Calu3 (cell line): ENCODE measurements at regions not wholly inside any gene's neighbourhood (a gene's known extent, or its start where the extent isn't known, plus 50 kb on each side); places are given as distances from the start of the nearest gene placed in this dataset.

Source experiments
- BruUV-seq: library from RNA; stranded (reverse); fragments of 400-500 nt; replicated peaks from 2 replicates; lab custom pipeline; 2021; lab: Mats Ljungman, UMichigan
- CTCF ChIA-PET: fragments of 300-600 bp; sonication (Branson Sonifier 250); formaldehyde crosslinking; loops from one replicate; lab custom pipeline; 2022; ENCODE audit warnings: antibody characterized with exemption; lab: Charles Lee
- DNase-seq: peaks from one replicate; pipeline ENCODE4 v3.0.0; 2022
- H3K27ac Mint-ChIP-seq: one replicate; pipeline ENCODE4 v1.8.0; 2022; ENCODE audit warnings: mixed read lengths; ENCODE audit not compliant: unreplicated experiment
- H3K27me3 Mint-ChIP-seq: one replicate; pipeline ENCODE4 v1.8.0; 2022; ENCODE audit warnings: mixed read lengths; ENCODE audit not compliant: unreplicated experiment
- H3K36me3 Mint-ChIP-seq: one replicate; pipeline ENCODE4 v1.8.0; 2022; ENCODE audit warnings: mild to moderate bottlenecking, moderate library complexity, mixed read lengths; ENCODE audit not compliant: insufficient read depth, unreplicated experiment
- H3K4me1 Mint-ChIP-seq: one replicate; pipeline ENCODE4 v1.8.0; 2022; ENCODE audit warnings: mild to moderate bottlenecking, low read depth, mixed read lengths; ENCODE audit not compliant: unreplicated experiment
- H3K4me3 Mint-ChIP-seq: one replicate; pipeline ENCODE4 v1.8.0; 2022; ENCODE audit warnings: mild to moderate bottlenecking, low read depth, moderate library complexity, mixed read lengths; ENCODE audit not compliant: unreplicated experiment
- H3K9me3 Mint-ChIP-seq: one replicate; pipeline ENCODE4 v1.8.0; 2022; ENCODE audit warnings: low read depth, mixed read lengths; ENCODE audit not compliant: unreplicated experiment
- intact Hi-C: fragments of 100-400 bp; cut with micrococcal nuclease; formaldehyde crosslinking; loops from one replicate; pipeline ENCODE4 v1.10.0; 2022; ENCODE audit not compliant: unreplicated experiment
- TF ChIP-seq, protein P1 (sequence below): fragments of 200-600 bp; IDR thresholded peaks from one replicate; pipeline ENCODE4 v1.8.0; 2022; ENCODE audit warnings: antibody characterized with exemption; ENCODE audit not compliant: unreplicated experiment

DNA sequence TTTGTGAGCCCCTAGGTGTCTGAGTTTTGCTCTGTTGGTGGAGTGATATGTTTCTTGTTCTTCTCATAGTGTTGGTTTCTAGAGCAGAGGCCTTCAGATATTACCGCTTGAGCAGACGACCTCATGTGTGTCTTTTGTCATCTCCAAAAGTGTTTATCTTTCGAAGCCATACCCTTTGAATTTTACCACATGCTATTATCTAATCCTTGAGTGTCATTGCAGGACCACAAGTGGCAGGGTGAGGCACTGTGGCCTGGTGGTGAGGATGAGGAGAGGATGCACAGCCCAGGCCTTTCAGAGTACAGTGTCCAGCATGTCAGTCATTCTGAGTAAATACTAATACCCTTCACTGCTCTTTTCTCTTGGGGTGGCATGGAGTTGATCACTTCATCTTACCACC is 57.2 kb upstream of the CISTR start:
- TF ChIP-seq, protein P1, sequence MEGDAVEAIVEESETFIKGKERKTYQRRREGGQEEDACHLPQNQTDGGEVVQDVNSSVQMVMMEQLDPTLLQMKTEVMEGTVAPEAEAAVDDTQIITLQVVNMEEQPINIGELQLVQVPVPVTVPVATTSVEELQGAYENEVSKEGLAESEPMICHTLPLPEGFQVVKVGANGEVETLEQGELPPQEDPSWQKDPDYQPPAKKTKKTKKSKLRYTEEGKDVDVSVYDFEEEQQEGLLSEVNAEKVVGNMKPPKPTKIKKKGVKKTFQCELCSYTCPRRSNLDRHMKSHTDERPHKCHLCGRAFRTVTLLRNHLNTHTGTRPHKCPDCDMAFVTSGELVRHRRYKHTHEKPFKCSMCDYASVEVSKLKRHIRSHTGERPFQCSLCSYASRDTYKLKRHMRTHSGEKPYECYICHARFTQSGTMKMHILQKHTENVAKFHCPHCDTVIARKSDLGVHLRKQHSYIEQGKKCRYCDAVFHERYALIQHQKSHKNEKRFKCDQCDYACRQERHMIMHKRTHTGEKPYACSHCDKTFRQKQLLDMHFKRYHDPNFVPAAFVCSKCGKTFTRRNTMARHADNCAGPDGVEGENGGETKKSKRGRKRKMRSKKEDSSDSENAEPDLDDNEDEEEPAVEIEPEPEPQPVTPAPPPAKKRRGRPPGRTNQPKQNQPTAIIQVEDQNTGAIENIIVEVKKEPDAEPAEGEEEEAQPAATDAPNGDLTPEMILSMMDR = no peak
- intact Hi-C loops = no loop called here
- no TSS peak for BruUV-seq
- Mint-ChIP-seq H3K4me1 (peaks cover 31% of the 10 kb centered on the region), H3K9me3 (peaks cover 5% of the 10 kb centered on the region), H3K4me3 (no peak overlapping the region), H3K36me3 (no peaks in the 10 kb centered on the region), H3K27ac (no peak overlapping the region), H3K27me3 (no peaks in the 10 kb centered on the region)
- no peak for DNase-seq
- CTCF ChIA-PET = no interaction called here

DNA sequence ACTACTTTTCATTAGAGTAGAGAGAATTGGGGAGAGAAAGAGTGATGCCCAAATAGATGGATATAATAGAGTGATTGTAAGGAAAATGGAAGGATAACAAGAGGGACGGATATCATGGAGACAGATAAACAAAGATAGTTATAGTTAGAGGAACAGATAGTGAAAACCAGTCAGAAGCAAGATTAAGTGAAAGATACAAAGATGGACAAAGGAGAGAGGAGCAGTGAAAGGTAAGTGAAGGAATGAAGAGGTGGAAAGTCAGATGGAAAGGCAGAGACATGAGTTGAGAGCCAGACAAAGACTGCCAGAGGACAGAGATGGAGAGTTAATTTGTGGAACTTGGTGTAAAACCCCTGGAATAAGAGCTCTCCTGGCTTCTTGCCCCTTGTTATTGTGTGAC is 59.2 kb upstream of the CISTR start:
- Mint-ChIP-seq H3K4me3 (no peak overlapping the region), H3K9me3 (peaks cover 5% of the 10 kb centered on the region), H3K36me3 (no peaks in the 10 kb centered on the region), H3K27me3 (no peaks in the 10 kb centered on the region), H3K4me1 (peaks cover 18% of the 10 kb centered on the region), H3K27ac (no peak overlapping the region)
- CTCF ChIA-PET = interaction anchor here (1.1 kb wide), 1 partner anchor 19 kb away, joined by 3 read pairs; no protein-coding TSS in a partner anchor
- intact Hi-C loops = no loop called here
- no peak for DNase-seq
- TF ChIP-seq, protein P1 = no peak
- BruUV-seq = no TSS peak

DNA sequence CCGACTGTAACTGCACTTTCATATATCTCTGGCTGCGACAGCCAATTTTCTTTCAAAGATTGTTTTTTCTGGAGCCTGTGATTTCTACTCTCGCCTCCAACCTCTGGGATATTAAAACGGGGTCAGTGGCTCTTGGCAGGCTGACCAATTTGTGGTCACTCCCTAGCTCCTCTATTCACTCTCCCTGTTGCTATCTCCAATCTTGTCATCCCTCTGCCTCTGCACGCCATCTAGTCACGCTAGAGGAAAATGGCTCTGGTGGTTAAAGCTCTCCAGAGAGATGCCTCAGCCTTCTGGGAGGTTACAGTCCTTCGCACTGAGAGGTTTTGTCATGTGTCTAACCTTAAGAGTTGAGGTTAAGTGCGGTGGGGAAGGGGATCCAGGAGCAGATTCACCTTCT is 59.8 kb upstream of the CISTR start:
- H3K27me3 Mint-ChIP-seq = no peaks in the 10 kb centered on the region
- no peak overlapping the region for H3K27ac Mint-ChIP-seq
- intact Hi-C loops = no loop called here
- peaks cover 12% of the 10 kb centered on the region for H3K4me1 Mint-ChIP-seq
- no peak overlapping the region for H3K4me3 Mint-ChIP-seq
- BruUV-seq = no TSS peak
- TF ChIP-seq, protein P1 = no peak
- no peaks in the 10 kb centered on the region for H3K36me3 Mint-ChIP-seq
- no peak for DNase-seq
- CTCF ChIA-PET = interaction anchor here (1.0 to 1.8 kb wide), 3 partner anchors 9 to 18 kb away, joined by 3 to 18 read pairs (median 4); no protein-coding TSS in a partner anchor
- peaks cover 5% of the 10 kb centered on the region for H3K9me3 Mint-ChIP-seq

DNA sequence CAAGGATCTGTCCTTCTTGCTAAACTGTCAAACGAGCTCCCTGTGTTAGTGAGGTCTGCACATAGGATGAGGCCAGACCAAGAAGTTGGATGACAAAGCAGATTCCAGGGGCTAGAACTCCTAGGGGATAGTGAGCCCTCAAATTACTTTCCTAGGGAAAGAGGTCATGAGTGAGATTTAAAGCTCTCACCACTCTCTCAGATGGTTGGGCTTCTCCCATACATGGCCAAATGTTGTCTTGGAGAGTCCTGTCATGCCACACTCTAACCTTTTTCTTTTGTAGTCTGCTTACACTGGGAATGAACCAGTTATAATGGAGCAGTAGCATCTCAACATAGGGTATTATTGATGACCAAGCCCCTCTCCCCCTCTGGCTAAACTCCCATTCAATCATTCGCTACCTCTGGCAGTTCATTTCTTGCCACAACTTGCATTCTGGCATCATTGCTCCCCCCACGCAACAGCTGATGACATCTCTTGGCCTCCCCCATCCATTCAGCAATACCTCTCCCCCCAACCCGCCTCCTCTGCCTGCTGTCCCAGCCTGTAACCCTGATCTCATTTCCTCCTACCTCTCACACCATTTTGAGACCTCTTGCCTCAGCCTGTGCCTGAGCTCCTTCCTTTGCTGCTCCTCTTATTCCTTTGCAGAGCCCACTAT is 64.7 kb upstream of the CISTR start:
- TF ChIP-seq, protein P1 = no peak
- intact Hi-C loops = no loop called here
- no peaks in the 10 kb centered on the region for H3K36me3 Mint-ChIP-seq
- H3K4me3 Mint-ChIP-seq = no peak overlapping the region
- no TSS peak for BruUV-seq
- CTCF ChIA-PET = interaction anchor here (0.7 kb wide), 1 partner anchor 12 kb away, joined by 6 read pairs; no protein-coding TSS in a partner anchor
- peaks cover 5% of the 10 kb centered on the region for H3K9me3 Mint-ChIP-seq
- H3K27me3 Mint-ChIP-seq = no peaks in the 10 kb centered on the region
- DNase-seq = no peak
- no peak overlapping the region for H3K27ac Mint-ChIP-seq
- H3K4me1 Mint-ChIP-seq = peaks cover 16% of the 10 kb centered on the region
